ENCODE measurements at regions not wholly inside any gene's neighbourhood (a gene's known extent, or its start where the extent isn't known, plus 50 kb on each side); places are given as distances from the start of the nearest gene placed in this dataset.
"Not testable (repeated sequence)": the region's sequence is repeated elsewhere in the genome, so short reads cannot be mapped to it uniquely, and the experiment has no call there.

DNA sequence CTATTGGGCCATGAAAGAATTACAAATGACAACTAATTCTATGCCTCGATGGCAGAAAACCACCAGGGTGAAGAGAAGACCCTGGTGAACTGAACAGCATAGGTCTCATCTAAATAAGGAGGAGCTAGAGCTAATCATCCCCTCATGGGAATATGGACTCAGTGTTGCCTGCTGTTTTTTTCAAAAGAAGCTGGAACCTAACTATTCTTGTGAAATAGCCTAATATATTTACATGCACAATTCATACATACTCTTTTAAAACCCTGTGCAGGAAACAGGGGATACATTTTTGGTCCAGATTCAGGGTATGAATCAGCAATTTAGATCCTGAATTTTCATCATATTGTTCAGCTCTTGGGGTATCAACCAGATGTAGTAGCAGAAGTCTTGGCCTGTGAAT is 560.6 kb downstream of the TOX3 start:
- H3K27ac ChIP-seq: no peak overlapping the region
- TF ChIP-seq ZFX (IDR thresholded peaks at IDR 0.05; ENCODE audit: borderline replicate concordance): no peak
- TF ChIP-seq, protein P1, sequence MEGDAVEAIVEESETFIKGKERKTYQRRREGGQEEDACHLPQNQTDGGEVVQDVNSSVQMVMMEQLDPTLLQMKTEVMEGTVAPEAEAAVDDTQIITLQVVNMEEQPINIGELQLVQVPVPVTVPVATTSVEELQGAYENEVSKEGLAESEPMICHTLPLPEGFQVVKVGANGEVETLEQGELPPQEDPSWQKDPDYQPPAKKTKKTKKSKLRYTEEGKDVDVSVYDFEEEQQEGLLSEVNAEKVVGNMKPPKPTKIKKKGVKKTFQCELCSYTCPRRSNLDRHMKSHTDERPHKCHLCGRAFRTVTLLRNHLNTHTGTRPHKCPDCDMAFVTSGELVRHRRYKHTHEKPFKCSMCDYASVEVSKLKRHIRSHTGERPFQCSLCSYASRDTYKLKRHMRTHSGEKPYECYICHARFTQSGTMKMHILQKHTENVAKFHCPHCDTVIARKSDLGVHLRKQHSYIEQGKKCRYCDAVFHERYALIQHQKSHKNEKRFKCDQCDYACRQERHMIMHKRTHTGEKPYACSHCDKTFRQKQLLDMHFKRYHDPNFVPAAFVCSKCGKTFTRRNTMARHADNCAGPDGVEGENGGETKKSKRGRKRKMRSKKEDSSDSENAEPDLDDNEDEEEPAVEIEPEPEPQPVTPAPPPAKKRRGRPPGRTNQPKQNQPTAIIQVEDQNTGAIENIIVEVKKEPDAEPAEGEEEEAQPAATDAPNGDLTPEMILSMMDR (IDR thresholded peaks at IDR 0.05): no peak

DNA sequence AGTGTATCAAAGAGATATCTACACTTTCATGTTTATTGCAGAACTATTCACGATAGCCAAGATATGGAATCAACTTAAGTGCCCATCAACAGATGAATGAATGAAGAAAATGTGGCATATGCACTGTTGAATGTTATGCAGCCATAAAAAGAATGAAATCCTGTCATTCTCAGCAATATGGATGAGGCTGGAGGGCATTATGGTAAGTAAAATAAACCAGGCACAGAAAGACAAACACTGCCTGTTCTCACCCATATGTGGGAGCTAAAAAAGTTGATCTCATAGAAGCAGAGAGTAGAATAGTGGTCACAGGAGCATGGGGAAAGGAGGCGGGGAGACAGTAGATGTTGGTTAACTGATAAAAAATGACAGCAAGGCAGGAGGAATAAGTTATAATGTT is 561.8 kb downstream of the TOX3 start:
- no peak overlapping the region for H3K27ac ChIP-seq
- TF ChIP-seq, protein P1 (IDR thresholded peaks at IDR 0.05): no peak
- TF ChIP-seq ZFX (IDR thresholded peaks at IDR 0.05; ENCODE audit: borderline replicate concordance): no peak

DNA sequence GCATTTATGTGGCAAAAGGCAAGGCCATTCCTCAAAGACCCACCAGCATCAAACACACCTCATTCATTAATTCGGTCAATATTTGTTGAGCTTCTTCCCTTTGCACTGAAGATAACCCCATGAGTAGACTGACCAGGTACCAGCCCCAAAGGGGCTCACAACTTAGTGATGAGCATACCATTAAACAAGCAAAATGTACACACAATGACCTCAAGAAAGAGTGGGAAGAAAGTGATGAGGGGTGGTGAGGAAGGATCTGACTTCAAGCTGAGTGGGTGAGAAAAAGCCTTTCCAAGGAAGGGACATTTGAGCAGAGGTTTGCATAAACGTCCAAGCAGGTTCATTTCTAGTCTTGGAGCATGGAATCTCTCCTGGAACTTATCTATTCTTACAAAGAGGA is 562.5 kb downstream of the TOX3 start:
- no peak overlapping the region for H3K27ac ChIP-seq

DNA sequence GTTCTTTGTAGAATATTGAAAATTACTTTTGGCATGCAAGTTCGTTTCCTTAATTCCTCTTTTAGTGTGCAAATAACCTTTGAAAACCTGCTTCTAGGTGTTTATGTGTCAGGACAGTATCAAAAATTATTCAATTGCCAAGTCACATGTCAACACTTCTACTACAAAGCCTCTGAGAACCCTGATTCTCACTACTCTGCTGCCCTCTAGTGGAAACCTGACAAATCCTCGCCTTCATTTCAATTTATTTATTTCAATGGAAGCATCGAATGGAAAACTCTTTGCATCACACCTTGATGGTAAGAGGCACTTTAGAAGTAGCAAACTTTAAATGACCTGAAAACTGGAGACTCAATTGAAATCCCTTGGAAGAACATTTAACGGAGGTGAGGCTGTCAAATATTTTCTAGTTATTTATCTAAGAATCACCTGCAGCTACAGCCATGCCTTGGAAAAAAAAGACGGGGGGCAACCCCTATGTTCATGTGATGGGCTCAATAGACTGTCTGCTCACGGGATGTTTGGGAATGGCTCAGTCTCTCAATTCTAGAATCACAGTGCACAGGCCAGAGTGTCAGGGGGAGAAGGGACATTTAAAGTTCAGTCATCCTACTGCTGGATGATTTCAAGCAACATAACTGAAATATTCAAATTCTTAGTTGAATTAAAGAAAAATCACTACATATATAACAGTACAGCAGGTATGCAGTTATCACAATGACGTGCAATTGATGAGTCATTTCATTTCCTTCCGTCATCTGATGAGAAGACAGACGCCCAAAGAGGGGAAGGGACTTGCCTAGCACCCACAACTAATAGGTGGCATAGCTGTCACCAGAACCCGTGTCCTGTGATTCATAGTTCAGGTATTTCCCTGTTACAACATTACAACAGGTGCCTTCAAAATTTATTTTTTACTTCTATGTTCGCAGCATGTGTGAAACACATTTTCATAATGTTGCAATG is 563.9 kb downstream of the TOX3 start:
- TF ChIP-seq ZFX (IDR thresholded peaks at IDR 0.05; ENCODE audit: borderline replicate concordance): no peak
- TF ChIP-seq, protein P1 (IDR thresholded peaks at IDR 0.05): peak; percentile 88

More for the DNA sequence above, 562.5 kb downstream of the TOX3 start:
- TF ChIP-seq, protein P1 (IDR thresholded peaks at IDR 0.05): no peak
- no peak for TF ChIP-seq ZFX (IDR thresholded peaks at IDR 0.05; ENCODE audit: borderline replicate concordance)

DNA sequence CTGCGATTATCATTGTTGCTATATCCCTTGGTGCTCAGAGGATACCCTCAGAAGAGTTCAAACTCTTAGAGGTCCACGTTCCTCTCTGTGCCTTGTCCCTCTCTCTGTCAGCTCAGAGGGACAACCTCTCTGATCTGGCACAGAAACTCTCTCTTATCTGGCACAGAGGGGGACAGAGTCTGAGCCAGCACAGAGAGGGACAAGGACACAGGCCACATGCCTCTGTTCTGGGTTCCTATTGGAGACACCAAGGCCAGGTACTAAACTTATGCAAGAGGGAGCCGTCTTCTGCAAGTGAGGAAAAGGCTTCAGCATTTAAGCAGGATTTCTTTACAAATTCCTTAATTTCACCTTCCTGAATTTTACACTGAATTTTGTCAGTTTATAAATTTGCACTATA is 565.2 kb downstream of the TOX3 start:
- TF ChIP-seq, protein P1 (IDR thresholded peaks at IDR 0.05): no peak
- TF ChIP-seq ZFX (IDR thresholded peaks at IDR 0.05; ENCODE audit: borderline replicate concordance): no peak
- no peak overlapping the region for H3K27ac ChIP-seq

More for the DNA sequence above, 563.9 kb downstream of the TOX3 start:
- no peak overlapping the region for H3K27ac ChIP-seq

DNA sequence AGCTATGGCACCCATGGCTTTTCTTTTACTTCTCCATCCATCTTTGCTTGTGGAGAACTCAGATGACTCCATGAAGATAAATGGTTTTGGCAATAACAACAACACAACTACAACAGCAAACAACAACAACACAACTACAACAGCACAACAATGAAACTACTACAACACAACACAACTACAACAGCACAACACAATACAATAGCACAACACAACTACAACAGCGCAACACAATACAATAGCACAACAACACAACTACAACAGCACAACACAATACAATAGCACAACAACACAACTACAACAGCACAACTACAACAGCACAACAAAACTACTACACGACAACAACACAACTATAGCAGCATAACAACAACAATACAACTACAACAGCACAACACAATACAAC is 569.4 kb downstream of the TOX3 start:
- H3K27ac ChIP-seq: not testable (repeated sequence)

DNA sequence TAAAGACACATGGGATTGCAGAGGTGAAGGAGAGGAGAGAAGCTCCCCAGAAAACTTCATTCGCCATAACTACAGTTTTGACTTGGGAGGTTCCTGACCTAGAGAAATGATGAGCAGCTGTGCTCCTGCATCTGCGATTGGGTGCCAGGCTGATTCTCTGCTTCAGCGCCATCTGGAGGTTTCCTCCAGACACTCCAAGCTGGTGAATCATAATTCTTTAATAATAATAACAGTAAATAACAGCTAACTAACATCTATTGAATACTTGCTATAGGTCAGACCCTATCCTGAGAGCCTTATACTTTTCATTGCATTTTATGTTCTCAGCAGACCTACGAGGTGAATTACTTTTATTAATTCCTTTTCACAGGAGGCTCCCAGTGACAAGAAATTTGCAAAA is 575.8 kb downstream of the TOX3 start:
- TF ChIP-seq, protein P1 (IDR thresholded peaks at IDR 0.05): peak; percentile 73
- TF ChIP-seq ZFX (IDR thresholded peaks at IDR 0.05; ENCODE audit: borderline replicate concordance): no peak
- H3K27ac ChIP-seq: no peak overlapping the region
